ENCODE measurements at regions not wholly inside any gene's neighbourhood (a gene's known extent, or its start where the extent isn't known, plus 50 kb on each side); places are given as distances from the start of the nearest gene placed in this dataset.

- intact Hi-C loops (cut with DNase I), result no loop called here
Measured at GRCh38 chr15:35932531-35932930, 386.6 kb upstream of the DPH6 start.

GRCh38 chr15:35933531-35933930, 387.6 kb upstream of the DPH6 start:
- Histone ChIP-seq H3K9me3 (no peaks in the 10 kb centered on the region), H3K36me3 (no peaks in the 10 kb centered on the region), H3K4me3 (no peak overlapping the region), H3K27ac (no peak overlapping the region), H3K4me1 (no peaks in the 10 kb centered on the region), H3K27me3 (no peaks in the 10 kb centered on the region)
- intact Hi-C loops (cut with DNase I), result no loop called here
- no peak for DNase-seq
- no peak for ATAC-seq
- 78 to 85% methylated on average over 3 of the region's 3 CpGs for WGBS, 2 donors
- FAIRE-seq, result no peak
- TF ChIP-seq, protein P1, sequence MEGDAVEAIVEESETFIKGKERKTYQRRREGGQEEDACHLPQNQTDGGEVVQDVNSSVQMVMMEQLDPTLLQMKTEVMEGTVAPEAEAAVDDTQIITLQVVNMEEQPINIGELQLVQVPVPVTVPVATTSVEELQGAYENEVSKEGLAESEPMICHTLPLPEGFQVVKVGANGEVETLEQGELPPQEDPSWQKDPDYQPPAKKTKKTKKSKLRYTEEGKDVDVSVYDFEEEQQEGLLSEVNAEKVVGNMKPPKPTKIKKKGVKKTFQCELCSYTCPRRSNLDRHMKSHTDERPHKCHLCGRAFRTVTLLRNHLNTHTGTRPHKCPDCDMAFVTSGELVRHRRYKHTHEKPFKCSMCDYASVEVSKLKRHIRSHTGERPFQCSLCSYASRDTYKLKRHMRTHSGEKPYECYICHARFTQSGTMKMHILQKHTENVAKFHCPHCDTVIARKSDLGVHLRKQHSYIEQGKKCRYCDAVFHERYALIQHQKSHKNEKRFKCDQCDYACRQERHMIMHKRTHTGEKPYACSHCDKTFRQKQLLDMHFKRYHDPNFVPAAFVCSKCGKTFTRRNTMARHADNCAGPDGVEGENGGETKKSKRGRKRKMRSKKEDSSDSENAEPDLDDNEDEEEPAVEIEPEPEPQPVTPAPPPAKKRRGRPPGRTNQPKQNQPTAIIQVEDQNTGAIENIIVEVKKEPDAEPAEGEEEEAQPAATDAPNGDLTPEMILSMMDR (IDR thresholded peaks at IDR 0.05), result no peak

More at GRCh38 chr15:35932531-35932930, 386.6 kb upstream of the DPH6 start:
- TF ChIP-seq, protein P1 (IDR thresholded peaks at IDR 0.05), result no peak
- Histone ChIP-seq H3K4me3 (no peak overlapping the region), H3K36me3 (no peaks in the 10 kb centered on the region), H3K9me3 (no peaks in the 10 kb centered on the region), H3K4me1 (no peaks in the 10 kb centered on the region), H3K27ac (no peak overlapping the region), H3K27me3 (no peaks in the 10 kb centered on the region)
- DNase-seq (no peak), FAIRE-seq (no peak), ATAC-seq (no peak)
- WGBS, 2 donors, result 71 to 79% methylated on average over 5 of the region's 5 CpGs

- Histone ChIP-seq H3K4me3 (no peak overlapping the region), H3K27ac (no peak overlapping the region), H3K36me3 (no peaks in the 10 kb centered on the region), H3K27me3 (no peaks in the 10 kb centered on the region), H3K9me3 (no peaks in the 10 kb centered on the region), H3K4me1 (no peaks in the 10 kb centered on the region)
- TF ChIP-seq, protein P1 (IDR thresholded peaks at IDR 0.05), result no peak
- intact Hi-C loops (cut with DNase I), result no loop called here
- FAIRE-seq, result no peak
- WGBS, 2 donors, result 49 to 51% methylated on average over 3 of the region's 3 CpGs
- ATAC-seq, result no peak
- no peak for DNase-seq
Measured at GRCh38 chr15:35934383-35935049, 388.6 kb upstream of the DPH6 start.

- Histone ChIP-seq H3K36me3 (no peaks in the 10 kb centered on the region), H3K4me1 (no peaks in the 10 kb centered on the region), H3K27me3 (no peaks in the 10 kb centered on the region), H3K9me3 (no peaks in the 10 kb centered on the region), H3K4me3 (no peak overlapping the region), H3K27ac (no peak overlapping the region)
- ATAC-seq (no peak), DNase-seq (no peak), FAIRE-seq (peak; percentile 32)
- TF ChIP-seq, protein P1 (IDR thresholded peaks at IDR 0.05), result no peak
- WGBS, 2 donors, result 96 to 98% methylated on average over 2 of the region's 2 CpGs
- intact Hi-C loops (cut with DNase I), result no loop called here
Measured at GRCh38 chr15:35936284-35936683, 390.3 kb upstream of the DPH6 start.

GRCh38 chr15:35937380-35937779, 391.4 kb upstream of the DPH6 start:
- no peak overlapping the region for H3K4me3 ChIP-seq
- intact Hi-C loops (cut with DNase I), result no loop called here
- DNase-seq (no peak), FAIRE-seq (no peak), ATAC-seq (no peak)
- no peak overlapping the region for H3K27ac ChIP-seq
- WGBS, 2 donors, result 77 to 89% methylated on average over 1 of the region's 1 CpG
- TF ChIP-seq, protein P1 (IDR thresholded peaks at IDR 0.05), result no peak
- H3K36me3 ChIP-seq, result no peaks in the 10 kb centered on the region
- no peaks in the 10 kb centered on the region for H3K27me3 ChIP-seq
- no peaks in the 10 kb centered on the region for H3K4me1 ChIP-seq
- H3K9me3 ChIP-seq, result no peaks in the 10 kb centered on the region

All from pancreas (tissue), 10 donors.